Ascending aorta (tissue), 2 donors: ENCODE measurements at regions not wholly inside any gene's neighbourhood (a gene's known extent, or its start where the extent isn't known, plus 50 kb on each side); places are given as distances from the start of the nearest gene placed in this dataset.
"Not testable (repeated sequence)": the region's sequence is repeated elsewhere in the genome, so short reads cannot be mapped to it uniquely, and the experiment has no call there.

ENCODE experiments used
- DNase-seq, 2 donors: peaks; one replicate each; pipeline ENCODE4 v3.0.0-alpha.2; 2019; ENCODE audit warnings: low spot score in 2 of 2
- H3K27ac ChIP-seq, 2 donors: fragments of 200-600 bp; sonication (generic); one replicate each; pipeline ENCODE4 v1.5.1; 2016 to 2017; ENCODE audit warnings: mild to moderate bottlenecking in 1 of 2
- H3K27me3 ChIP-seq: fragments of 200-600 bp; sonication (generic); one replicate; pipeline ENCODE4 v1.5.1; 2017
- H3K36me3 ChIP-seq, 2 donors: fragments of 200-600 bp; sonication (generic); one replicate each; pipeline ENCODE4 v1.5.1; 2016
- H3K4me1 ChIP-seq, 2 donors: fragments of 200-600 bp; sonication (generic); one replicate each; pipeline ENCODE4 v1.5.1; 2016 to 2017; ENCODE audit warnings: mild to moderate bottlenecking in 1 of 2
- H3K4me3 ChIP-seq, 2 donors: fragments of 200-600 bp; sonication (generic); one replicate each; pipeline ENCODE4 v1.5.1; 2016 to 2017; ENCODE audit warnings: mild to moderate bottlenecking in 1 of 2
- H3K9me3 ChIP-seq, 2 donors: fragments of 200-600 bp; sonication (generic); one replicate each; pipeline ENCODE4 v1.5.1; 2016
- CTCF ChIP-seq, 3 experiments: fragments of 200-600 bp in 2 of 3; fragments of 450-650 bp in 1 of 3; sonication (generic) in 2 of 3; IDR thresholded peaks; one replicate each; pipeline ENCODE4 v1.5.1; 2016 to 2019; ENCODE audit warnings: antibody characterized with exemption in 3 of 3, mild to moderate bottlenecking in 1 of 3, moderate library complexity in 1 of 3
- intact Hi-C: fragments of 100-400 bp; cut with DNase I; formaldehyde crosslinking; loops from one replicate; pipeline ENCODE4 v1.15.1; 2023

- Histone ChIP-seq H3K27me3 (no peaks in the 10 kb centered on the region), H3K9me3 (no peaks in the 10 kb centered on the region), H3K27ac (no peak overlapping the region), H3K36me3 (no peaks in the 10 kb centered on the region), H3K4me3 (no peak overlapping the region), H3K4me1 (peaks cover 0 to 5% of the 10 kb centered on the region in 2 donors)
- intact Hi-C loops: no loop called here
- DNase-seq: no peak
- TF ChIP-seq CTCF (IDR thresholded peaks at IDR 0.05): no peak
Measured at GRCh38 chr10:64044098-64044497, 522.9 kb downstream of the REEP3 start.

GRCh38 chr10:64044957-64045632, 523.9 kb downstream of the REEP3 start:
- DNase-seq, H3K4me1 ChIP-seq, H3K27me3 ChIP-seq, intact Hi-C loops, H3K9me3 ChIP-seq, H3K36me3 ChIP-seq, H3K4me3 ChIP-seq, H3K27ac ChIP-seq: not testable (repeated sequence)

GRCh38 chr10:64054392-64054791, 533.2 kb downstream of the REEP3 start:
- H3K27me3 ChIP-seq: no peaks in the 10 kb centered on the region
- H3K4me1 ChIP-seq: no peaks in the 10 kb centered on the region
- intact Hi-C loops: no loop called here
- no peak overlapping the region for H3K4me3 ChIP-seq
- no peaks in the 10 kb centered on the region for H3K9me3 ChIP-seq
- no peaks in the 10 kb centered on the region for H3K36me3 ChIP-seq
- TF ChIP-seq CTCF (IDR thresholded peaks at IDR 0.05): no peak
- no peak overlapping the region for H3K27ac ChIP-seq
- DNase-seq: no peak

- intact Hi-C loops: no loop called here
- Histone ChIP-seq H3K4me1 (no peaks in the 10 kb centered on the region), H3K27me3 (no peaks in the 10 kb centered on the region), H3K27ac (no peak overlapping the region), H3K36me3 (no peaks in the 10 kb centered on the region), H3K9me3 (no peaks in the 10 kb centered on the region), H3K4me3 (no peak overlapping the region)
- no peak for DNase-seq
- no peak for TF ChIP-seq CTCF (IDR thresholded peaks at IDR 0.05)
Measured at GRCh38 chr10:64059884-64060283, 538.7 kb downstream of the REEP3 start.

GRCh38 chr10:64060389-64060788, 539.2 kb downstream of the REEP3 start:
- Histone ChIP-seq H3K4me1 (no peaks in the 10 kb centered on the region), H3K27ac (no peak overlapping the region), H3K27me3 (no peaks in the 10 kb centered on the region), H3K4me3 (no peak overlapping the region), H3K9me3 (no peaks in the 10 kb centered on the region), H3K36me3 (no peaks in the 10 kb centered on the region)
- intact Hi-C loops: no loop called here
- no peak for DNase-seq
- TF ChIP-seq CTCF (IDR thresholded peaks at IDR 0.05): no peak

- H3K36me3 ChIP-seq: no peaks in the 10 kb centered on the region
- no peak for TF ChIP-seq CTCF (IDR thresholded peaks at IDR 0.05)
- H3K9me3 ChIP-seq: no peaks in the 10 kb centered on the region
- H3K27me3 ChIP-seq: no peaks in the 10 kb centered on the region
- H3K4me3 ChIP-seq: no peak overlapping the region
- intact Hi-C loops: no loop called here
- peaks cover 0 to 8% of the 10 kb centered on the region in 2 donors for H3K4me1 ChIP-seq
- H3K27ac ChIP-seq: no peak overlapping the region
- no peak for DNase-seq
Measured at GRCh38 chr10:64062793-64063192, 541.6 kb downstream of the REEP3 start.
